ENCODE measurements at regions not wholly inside any gene's neighbourhood (a gene's known extent, or its start where the extent isn't known, plus 50 kb on each side); places are given as distances from the start of the nearest gene placed in this dataset.

GRCh38 chr18:65568866-65569265 is 181.9 kb upstream of the CDH7 start:
- no peaks in the 10 kb centered on the region for H3K27me3 ChIP-seq (ENCODE audit: low read length)
- H3K36me3 ChIP-seq (ENCODE audit: low read depth, low read length), result no peaks in the 10 kb centered on the region
- no peak overlapping the region for H3K9ac ChIP-seq (ENCODE audit: low read length)
- no peak overlapping the region for H3K4me3 ChIP-seq (ENCODE audit: low read length)
- no peak overlapping the region for H3K4me2 ChIP-seq (ENCODE audit: low read length)
- no peaks in the 10 kb centered on the region for H3F3A ChIP-seq (ENCODE audit: low read length, unreplicated experiment)
- no peak overlapping the region for H3K27ac ChIP-seq (ENCODE audit: low read length)
- H3K9me3 ChIP-seq (ENCODE audit: low read length), result no peaks in the 10 kb centered on the region
- peak overlapping the region; percentile 60 for H2AFZ ChIP-seq (ENCODE audit: low read length)
- CTCF ChIA-PET, result no interaction called here
- intact Hi-C loops (cut with micrococcal nuclease), result loop anchor here (5.0 to 10.0 kb wide), 2 partner anchors 93 to 156 kb away; no protein-coding TSS in a partner anchor
- no peaks in the 10 kb centered on the region for H3K9me2 ChIP-seq (replicated peaks; ENCODE audit: low read length)
- TF ChIP-seq EZH2phosphoT487 (IDR thresholded peaks at IDR 0.05; ENCODE audit: borderline replicate concordance, low read length) (no peak), EZH2 (IDR thresholded peaks at IDR 0.05; ENCODE audit: low read length, unreplicated experiment) (no peak), CTCF (conservative IDR thresholded peaks at IDR 0.05; ENCODE audit: low read depth, low read length) (no peak)
- DNase-seq (peak; percentile 14), ATAC-seq (no peak)
- peaks cover 10% of the 10 kb centered on the region for H3K4me1 ChIP-seq (ENCODE audit: insufficient read depth, low read length)
- BruUV-seq (replicated peaks), result no TSS peak
- no peaks in the 10 kb centered on the region for H3K79me2 ChIP-seq (ENCODE audit: low read length)
- POLR2A ChIA-PET (ENCODE audit: unreplicated experiment), result interaction anchor here (0.6 kb wide), 1 partner anchor 379 kb away, joined by 3 read pairs; no protein-coding TSS in a partner anchor
- no peaks in the 10 kb centered on the region for H4K20me1 ChIP-seq (ENCODE audit: low read length)

- no peak overlapping the region for H3K4me3 ChIP-seq (ENCODE audit: low read length)
- no peaks in the 10 kb centered on the region for H3K9me3 ChIP-seq (ENCODE audit: low read length)
- H3K9ac ChIP-seq (ENCODE audit: low read length), result no peak overlapping the region
- no peak overlapping the region for H3K4me2 ChIP-seq (ENCODE audit: low read length)
- H3K27me3 ChIP-seq (ENCODE audit: low read length), result no peaks in the 10 kb centered on the region
- DNase-seq, result peak; percentile 64
- no peak for TF ChIP-seq EZH2 (IDR thresholded peaks at IDR 0.05; ENCODE audit: low read length, unreplicated experiment)
- peak; percentile 79 for TF ChIP-seq CTCF (conservative IDR thresholded peaks at IDR 0.05; ENCODE audit: low read depth, low read length)
- TF ChIP-seq EZH2phosphoT487 (IDR thresholded peaks at IDR 0.05; ENCODE audit: borderline replicate concordance, low read length), result no peak
- no peaks in the 10 kb centered on the region for H3K79me2 ChIP-seq (ENCODE audit: low read length)
- ChIA-PET POLR2A (ENCODE audit: unreplicated experiment) (no interaction called here), CTCF (interaction anchor here (0.6 to 1.0 kb wide), 3 partner anchors 94 to 157 kb away, joined by 3 to 11 read pairs (median 3); no protein-coding TSS in a partner anchor)
- BruUV-seq (replicated peaks), result no TSS peak
- no peaks in the 10 kb centered on the region for H3K9me2 ChIP-seq (replicated peaks; ENCODE audit: low read length)
- H3K4me1 ChIP-seq (ENCODE audit: insufficient read depth, low read length), result peaks cover 10% of the 10 kb centered on the region
- peak; percentile 68 for ATAC-seq
- no peak overlapping the region for H2AFZ ChIP-seq (ENCODE audit: low read length)
- no peak overlapping the region for H3K27ac ChIP-seq (ENCODE audit: low read length)
- H4K20me1 ChIP-seq (ENCODE audit: low read length), result no peaks in the 10 kb centered on the region
- intact Hi-C loops (cut with micrococcal nuclease), result loop anchor here (5.0 to 10.0 kb wide), 2 partner anchors 95 to 157 kb away; no protein-coding TSS in a partner anchor
- no peaks in the 10 kb centered on the region for H3F3A ChIP-seq (ENCODE audit: low read length, unreplicated experiment)
- H3K36me3 ChIP-seq (ENCODE audit: low read depth, low read length), result no peaks in the 10 kb centered on the region
Observed at GRCh38 chr18:65567372-65567771, 183.4 kb upstream of the CDH7 start.

- intact Hi-C loops (cut with micrococcal nuclease), result no loop called here
- H3K9me2 ChIP-seq (replicated peaks; ENCODE audit: low read length), result no peaks in the 10 kb centered on the region
- H4K20me1 ChIP-seq (ENCODE audit: low read length), result no peaks in the 10 kb centered on the region
- POLR2A ChIA-PET (ENCODE audit: unreplicated experiment), result no interaction called here
- TF ChIP-seq EZH2phosphoT487 (IDR thresholded peaks at IDR 0.05; ENCODE audit: borderline replicate concordance, low read length) (no peak), CTCF (conservative IDR thresholded peaks at IDR 0.05; ENCODE audit: low read depth, low read length) (no peak), EZH2 (IDR thresholded peaks at IDR 0.05; ENCODE audit: low read length, unreplicated experiment) (no peak)
- BruUV-seq (replicated peaks), result no TSS peak
- H3K9me3 ChIP-seq (ENCODE audit: low read length), result no peaks in the 10 kb centered on the region
- H2AFZ ChIP-seq (ENCODE audit: low read length), result no peak overlapping the region
- no peaks in the 10 kb centered on the region for H3K36me3 ChIP-seq (ENCODE audit: low read depth, low read length)
- no peak overlapping the region for H3K9ac ChIP-seq (ENCODE audit: low read length)
- ATAC-seq (no peak), DNase-seq (no peak)
- CTCF ChIA-PET, result no interaction called here
- no peaks in the 10 kb centered on the region for H3K79me2 ChIP-seq (ENCODE audit: low read length)
- H3K4me2 ChIP-seq (ENCODE audit: low read length), result no peak overlapping the region
- no peaks in the 10 kb centered on the region for H3F3A ChIP-seq (ENCODE audit: low read length, unreplicated experiment)
- no peaks in the 10 kb centered on the region for H3K27me3 ChIP-seq (ENCODE audit: low read length)
- H3K4me1 ChIP-seq (ENCODE audit: insufficient read depth, low read length), result peaks cover 15% of the 10 kb centered on the region
- no peak overlapping the region for H3K4me3 ChIP-seq (ENCODE audit: low read length)
- H3K27ac ChIP-seq (ENCODE audit: low read length), result no peak overlapping the region
Observed at GRCh38 chr18:65548316-65548715, 202.5 kb upstream of the CDH7 start.

Measured in PC-3 (cell line).